Muscle of back (tissue), 3 donors: ENCODE measurements at regions not wholly inside any gene's neighbourhood (a gene's known extent, or its start where the extent isn't known, plus 50 kb on each side); places are given as distances from the start of the nearest gene placed in this dataset.
"Not testable (repeated sequence)": the region's sequence is repeated elsewhere in the genome, so short reads cannot be mapped to it uniquely, and the experiment has no call there.

Experiments used
- DNase-seq, 3 donors: peaks; one replicate each; pipeline versions ENCODE4 v3.0.0 to v3.0.0-alpha.2; 2013

GRCh38 chr16:60142619-60143347 is 1408.7 kb upstream of the GOT2 start:
- DNase-seq, result peak in 1 of 3 donors; percentile 25

GRCh38 chr16:60137891-60138290 is 1403.8 kb upstream of the GOT2 start:
- no peak for DNase-seq

GRCh38 chr16:60127196-60127595 is 1393.1 kb upstream of the GOT2 start:
- DNase-seq, result peak in 1 of 3 donors; percentile 3

DNA sequence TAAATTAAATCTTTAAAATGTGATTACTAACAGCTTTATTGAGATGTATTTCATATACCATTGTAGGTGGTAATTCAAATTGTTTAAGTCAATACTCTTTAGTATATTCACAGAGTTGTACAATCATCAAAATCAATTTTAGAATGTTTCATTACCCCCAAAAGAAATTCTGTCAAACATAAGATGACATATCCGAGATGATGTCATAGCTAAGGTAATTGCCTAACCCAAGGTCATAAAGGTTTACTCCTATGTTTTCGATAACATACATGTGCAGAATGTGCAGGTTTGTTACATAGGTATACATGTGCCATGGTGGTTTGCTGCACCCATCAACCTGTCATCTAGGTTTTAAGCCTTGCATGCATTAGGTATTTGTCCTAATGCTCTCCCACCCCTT is 1392.0 kb upstream of the GOT2 start:
- DNase-seq, result not testable (repeated sequence)

DNA sequence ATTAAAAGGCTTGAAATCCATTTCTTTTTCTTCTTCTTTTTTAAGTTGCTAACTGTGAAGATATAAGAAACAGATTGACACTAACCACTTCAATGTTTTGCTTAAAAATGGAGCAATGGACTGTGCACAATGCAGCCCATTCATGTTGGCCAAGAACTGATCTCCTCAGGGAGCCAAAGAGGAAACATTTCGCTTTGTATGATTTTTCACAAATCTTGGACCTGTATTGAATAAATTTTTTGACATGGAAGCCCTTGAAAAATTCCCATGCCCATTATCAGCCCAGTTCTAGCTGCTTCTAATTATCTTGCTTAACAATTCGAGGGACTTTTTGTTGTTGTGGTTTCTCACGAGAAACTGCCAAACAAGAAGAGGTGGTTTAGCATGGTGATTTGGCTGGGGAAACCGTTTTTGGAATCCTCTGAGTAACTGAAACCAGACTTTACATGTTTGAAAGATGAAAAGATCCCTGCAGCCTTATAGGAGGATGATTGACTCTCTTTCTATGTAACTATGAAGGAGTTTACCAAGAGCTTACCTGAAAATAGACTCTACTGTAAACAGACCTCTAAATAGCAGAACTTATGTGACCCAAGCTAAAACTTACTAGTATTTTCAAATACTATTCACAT is 1389.4 kb upstream of the GOT2 start:
- DNase-seq, result peak in 1 of 3 donors; percentile 23

- DNase-seq, result no peak
Measured at GRCh38 chr16:60120586-60120985, 1386.5 kb upstream of the GOT2 start.

GRCh38 chr16:60110531-60110930 is 1376.4 kb upstream of the GOT2 start:
- no peak for DNase-seq

DNA sequence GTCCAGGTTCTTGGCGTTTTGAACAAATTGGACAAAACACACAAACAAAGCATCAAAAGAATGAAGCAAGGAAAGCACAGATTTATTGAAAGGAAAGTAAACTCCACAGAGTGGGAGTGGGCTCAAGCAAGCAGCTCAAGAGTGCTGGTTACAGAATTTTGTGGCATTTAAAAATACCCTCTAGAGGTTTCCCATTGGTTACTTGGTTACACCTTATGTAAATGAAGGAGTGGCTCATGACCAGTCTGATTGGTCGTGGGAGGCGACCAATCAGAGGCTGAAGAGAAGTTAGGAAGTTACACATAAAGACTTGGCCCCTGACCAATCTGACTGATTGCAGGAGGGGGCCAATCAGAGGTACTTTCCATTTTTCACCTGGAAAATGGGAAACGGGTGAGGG is 1373.8 kb upstream of the GOT2 start:
- no peak for DNase-seq

DNA sequence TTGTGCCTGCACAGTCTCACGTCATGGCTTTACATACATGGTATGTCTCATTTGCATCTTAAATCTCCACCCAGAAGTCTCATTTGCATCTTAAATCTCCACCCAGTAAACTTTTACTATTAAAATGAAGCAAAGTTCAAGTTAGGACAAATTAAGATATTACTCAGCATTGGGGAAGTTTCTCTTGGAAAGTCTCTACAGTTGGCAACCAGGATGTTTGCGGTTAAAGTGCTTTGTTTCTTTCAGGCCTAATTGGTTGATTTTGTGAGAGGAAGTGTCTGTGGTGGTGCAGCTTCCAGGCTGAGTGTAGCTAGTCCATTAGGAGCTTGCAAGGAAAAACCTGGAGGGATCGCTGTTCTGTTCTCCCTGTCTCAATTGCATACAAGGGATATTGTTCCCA is 1373.3 kb upstream of the GOT2 start:
- peak in 1 of 3 donors; percentile 27 for DNase-seq

- no peak for DNase-seq
Measured at GRCh38 chr16:60100371-60100770, 1366.3 kb upstream of the GOT2 start.

DNA sequence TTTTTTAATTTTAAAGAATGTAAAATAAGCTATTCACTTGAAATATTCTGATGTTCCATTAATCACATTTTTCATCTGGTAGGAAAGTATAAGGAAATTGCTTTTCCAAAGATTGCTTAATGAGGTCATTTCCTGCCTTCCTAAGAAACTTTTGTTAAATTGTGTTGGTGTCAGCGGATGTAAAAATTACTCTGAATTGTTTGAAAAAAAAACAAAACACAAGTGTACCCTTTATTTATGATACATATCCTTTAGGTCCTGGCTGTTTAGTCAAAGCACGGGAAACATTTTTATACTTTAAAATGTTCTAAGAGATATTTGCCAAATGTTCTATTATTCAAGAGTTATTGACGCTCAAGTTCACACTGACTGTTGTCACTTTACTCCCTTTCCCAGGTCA is 1357.4 kb upstream of the GOT2 start:
- no peak for DNase-seq

- DNase-seq, result no peak
Measured at GRCh38 chr16:60091071-60091470, 1357.0 kb upstream of the GOT2 start.

GRCh38 chr16:60087530-60087929 is 1353.4 kb upstream of the GOT2 start:
- DNase-seq, result no peak

DNA sequence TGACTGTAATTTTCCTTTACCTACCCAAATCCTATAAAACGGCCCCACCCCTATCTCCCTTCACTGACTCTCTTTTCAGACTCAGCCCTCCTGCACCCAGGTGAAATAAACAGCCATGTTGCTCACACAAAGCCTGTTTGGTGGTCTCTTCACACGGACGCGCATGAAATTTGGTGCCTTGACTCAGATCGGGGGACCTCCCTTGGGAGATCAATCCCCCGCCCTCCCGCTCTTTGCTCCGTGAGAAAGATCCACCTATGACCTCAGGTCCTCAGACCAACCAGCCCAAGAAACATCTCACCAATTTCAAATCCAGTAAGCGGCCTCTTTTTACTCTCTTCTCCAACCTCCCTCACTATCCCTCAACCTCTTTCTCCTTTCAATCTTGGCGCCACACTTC is 1344.7 kb upstream of the GOT2 start:
- DNase-seq, result not testable (repeated sequence)

DNA sequence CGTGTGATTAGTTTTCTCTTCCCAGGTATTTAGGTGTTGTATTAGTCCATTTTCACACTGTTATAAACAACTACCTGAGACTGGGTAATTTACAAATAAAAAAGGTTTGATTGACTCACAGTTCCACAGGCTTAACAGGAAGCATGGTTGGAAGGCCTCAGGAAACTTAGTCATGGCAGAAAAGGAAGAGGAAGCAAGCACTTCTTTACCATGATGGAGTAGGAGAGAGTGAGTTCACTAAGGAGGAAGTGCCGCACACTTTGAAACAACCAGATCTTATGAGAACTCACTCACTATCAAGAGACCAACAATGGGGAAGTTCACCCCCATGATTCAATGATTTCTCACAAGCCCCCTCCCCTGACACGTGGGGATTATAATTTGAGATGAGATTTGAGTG is 1343.7 kb upstream of the GOT2 start:
- no peak for DNase-seq

- DNase-seq, result no peak
Measured at GRCh38 chr16:60074378-60074777, 1340.3 kb upstream of the GOT2 start.

DNA sequence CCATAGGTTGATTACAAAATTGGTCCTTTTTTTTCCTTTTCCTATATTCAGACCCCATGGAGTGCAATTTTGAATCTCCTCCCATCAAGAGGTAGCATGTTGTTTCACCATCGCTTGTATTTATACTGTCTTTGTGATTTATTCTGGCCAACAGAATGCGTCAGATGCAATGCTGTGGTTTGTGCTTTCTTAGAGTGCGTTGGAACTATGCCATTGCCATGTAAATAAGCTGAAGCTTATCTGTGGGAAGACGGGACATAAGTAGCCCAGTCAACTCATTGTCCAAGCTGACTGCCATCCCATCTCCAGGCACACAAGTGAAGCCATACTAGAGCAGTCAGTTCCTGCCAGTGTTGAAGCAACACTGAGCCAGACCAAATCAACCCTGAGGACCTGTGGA is 1339.3 kb upstream of the GOT2 start:
- DNase-seq, result no peak

DNA sequence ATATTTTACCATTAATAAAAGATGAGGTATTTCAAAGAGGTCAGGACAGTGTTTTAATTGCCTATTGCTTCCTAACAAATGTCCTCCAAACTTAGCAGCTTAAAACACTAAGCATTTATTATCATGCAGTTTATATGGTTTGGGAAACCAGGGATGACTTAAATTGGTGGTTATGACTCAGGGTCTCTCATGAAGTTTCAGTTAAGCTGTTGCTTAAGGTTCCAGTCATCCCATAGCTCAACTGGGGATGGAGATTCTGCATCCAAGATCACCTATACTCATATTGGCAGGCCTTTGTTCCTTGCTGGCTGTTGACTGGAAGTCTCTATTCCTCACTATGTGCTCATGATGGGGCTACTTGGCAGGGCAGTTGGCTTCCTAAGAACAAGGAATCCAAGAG is 1329.9 kb upstream of the GOT2 start:
- no peak for DNase-seq

GRCh38 chr16:60061396-60061795 is 1327.3 kb upstream of the GOT2 start:
- DNase-seq, result peak in 2 of 3 donors; percentile 26 to 58

- DNase-seq, result peak in 2 of 3 donors; percentile 16 to 36
Measured at GRCh38 chr16:60060731-60061130, 1326.6 kb upstream of the GOT2 start.

DNA sequence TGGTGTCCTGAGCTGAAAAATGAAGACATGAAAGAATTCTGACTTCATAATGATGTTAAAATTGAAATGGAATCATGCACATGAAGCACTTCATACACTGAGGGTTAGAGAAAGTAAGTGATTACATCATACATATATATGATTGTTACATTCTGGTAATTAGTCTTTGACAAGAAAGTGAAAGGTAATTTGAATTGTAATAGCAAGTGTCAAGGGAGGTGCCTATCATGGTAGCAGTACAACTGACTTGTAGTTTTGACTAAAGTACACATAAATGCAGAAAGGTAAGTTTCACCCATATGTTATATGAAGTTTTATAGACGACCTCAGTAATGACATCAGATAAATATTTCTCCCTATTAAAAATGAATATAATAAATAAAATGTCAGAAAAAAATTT is 1325.0 kb upstream of the GOT2 start:
- DNase-seq, result no peak

- no peak for DNase-seq
Measured at GRCh38 chr16:60041671-60042070, 1307.6 kb upstream of the GOT2 start.

DNA sequence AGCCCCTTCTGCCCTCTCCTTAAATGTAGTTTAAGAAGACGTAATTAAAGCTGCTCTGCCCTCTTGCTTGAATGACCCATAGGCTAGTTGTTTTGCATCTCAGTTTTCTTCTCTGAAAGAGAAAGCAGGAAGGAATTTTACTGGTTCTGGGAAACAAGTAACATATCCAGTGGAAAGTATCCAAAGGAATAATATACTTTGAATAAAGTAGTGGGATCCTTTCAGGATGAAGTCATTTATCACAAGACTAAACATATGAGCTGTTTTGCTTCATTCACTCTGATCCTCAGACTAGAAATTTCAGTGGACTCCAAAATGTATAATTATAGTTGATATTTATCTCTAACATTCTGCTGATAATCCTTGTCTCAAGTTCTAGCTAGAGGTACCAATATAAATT is 1297.6 kb upstream of the GOT2 start:
- DNase-seq, result peak; percentile 1 to 14 (median 1)

- DNase-seq, result no peak
Measured at GRCh38 chr16:60027351-60027750, 1293.2 kb upstream of the GOT2 start.
